ENCODE measurements at regions not wholly inside any gene's neighbourhood (a gene's known extent, or its start where the extent isn't known, plus 50 kb on each side); places are given as distances from the start of the nearest gene placed in this dataset.
"Not testable (repeated sequence)": the region's sequence is repeated elsewhere in the genome, so short reads cannot be mapped to it uniquely, and the experiment has no call there.

- Histone ChIP-seq H3K4me3 (ENCODE audit: low read depth in 1 of 2, low read length in 2 of 2) (no peak overlapping the region), H3K4me1 (ENCODE audit: control insufficient read depth in 1 of 2, insufficient read depth in 2 of 2, low read length in 2 of 2) (no peaks in the 10 kb centered on the region), H3K27me3 (ENCODE audit: control insufficient read depth in 1 of 2, insufficient read depth in 2 of 2, low read length in 2 of 2) (no peaks in the 10 kb centered on the region), H3K9ac (ENCODE audit: low read depth in 1 of 2, low read length in 2 of 2) (no peak overlapping the region), H3K27ac (ENCODE audit: low read depth, low read length) (no peak overlapping the region), H3K9me3 (ENCODE audit: control insufficient read depth in 1 of 2, low read length in 2 of 2) (no peaks in the 10 kb centered on the region), H3K36me3 (ENCODE audit: control insufficient read depth in 1 of 2, insufficient read depth in 2 of 2, low read length in 2 of 2) (no peaks in the 10 kb centered on the region)
Observed at GRCh38 chr6:85143676-85144075, 306.2 kb upstream of the NT5E start.

- Histone ChIP-seq H3K4me3 (ENCODE audit: low read depth in 1 of 2, low read length in 2 of 2) (no peak overlapping the region), H3K27me3 (ENCODE audit: control insufficient read depth in 1 of 2, insufficient read depth in 2 of 2, low read length in 2 of 2) (no peaks in the 10 kb centered on the region), H3K36me3 (ENCODE audit: control insufficient read depth in 1 of 2, insufficient read depth in 2 of 2, low read length in 2 of 2) (no peaks in the 10 kb centered on the region), H3K27ac (ENCODE audit: low read depth, low read length) (no peak overlapping the region), H3K9me3 (ENCODE audit: control insufficient read depth in 1 of 2, low read length in 2 of 2) (no peaks in the 10 kb centered on the region), H3K9ac (ENCODE audit: low read depth in 1 of 2, low read length in 2 of 2) (no peak overlapping the region), H3K4me1 (ENCODE audit: control insufficient read depth in 1 of 2, insufficient read depth in 2 of 2, low read length in 2 of 2) (no peaks in the 10 kb centered on the region)
Observed at GRCh38 chr6:85137865-85138264, 312.0 kb upstream of the NT5E start.

GRCh38 chr6:85136310-85136709, 313.6 kb upstream of the NT5E start:
- Histone ChIP-seq H3K27ac (ENCODE audit: low read depth, low read length) (no peak overlapping the region), H3K4me3 (ENCODE audit: low read depth in 1 of 2, low read length in 2 of 2) (no peak overlapping the region), H3K9ac (ENCODE audit: low read depth in 1 of 2, low read length in 2 of 2) (no peak overlapping the region), H3K4me1 (ENCODE audit: control insufficient read depth in 1 of 2, insufficient read depth in 2 of 2, low read length in 2 of 2) (no peaks in the 10 kb centered on the region), H3K27me3 (ENCODE audit: control insufficient read depth in 1 of 2, insufficient read depth in 2 of 2, low read length in 2 of 2) (no peaks in the 10 kb centered on the region), H3K36me3 (ENCODE audit: control insufficient read depth in 1 of 2, insufficient read depth in 2 of 2, low read length in 2 of 2) (no peaks in the 10 kb centered on the region), H3K9me3 (ENCODE audit: control insufficient read depth in 1 of 2, low read length in 2 of 2) (no peaks in the 10 kb centered on the region)

- H3K4me1 ChIP-seq (ENCODE audit: control insufficient read depth in 1 of 2, insufficient read depth in 2 of 2, low read length in 2 of 2), result no peaks in the 10 kb centered on the region
- no peaks in the 10 kb centered on the region for H3K36me3 ChIP-seq (ENCODE audit: control insufficient read depth in 1 of 2, insufficient read depth in 2 of 2, low read length in 2 of 2)
- no peaks in the 10 kb centered on the region for H3K9me3 ChIP-seq (ENCODE audit: control insufficient read depth in 1 of 2, low read length in 2 of 2)
- H3K27ac ChIP-seq (ENCODE audit: low read depth, low read length), result no peak overlapping the region
- no peak overlapping the region for H3K4me3 ChIP-seq (ENCODE audit: low read depth in 1 of 2, low read length in 2 of 2)
- no peak overlapping the region for H3K9ac ChIP-seq (ENCODE audit: low read depth in 1 of 2, low read length in 2 of 2)
- no peaks in the 10 kb centered on the region for H3K27me3 ChIP-seq (ENCODE audit: control insufficient read depth in 1 of 2, insufficient read depth in 2 of 2, low read length in 2 of 2)
Observed at GRCh38 chr6:85135376-85136094, 314.3 kb upstream of the NT5E start.

GRCh38 chr6:85134172-85134571, 315.7 kb upstream of the NT5E start:
- H3K9me3 ChIP-seq (ENCODE audit: control insufficient read depth in 1 of 2, low read length in 2 of 2), result no peaks in the 10 kb centered on the region

GRCh38 chr6:85132091-85132490, 317.8 kb upstream of the NT5E start:
- H3K9me3 ChIP-seq (ENCODE audit: control insufficient read depth in 1 of 2, low read length in 2 of 2), result no peaks in the 10 kb centered on the region
- no peak overlapping the region for H3K27ac ChIP-seq (ENCODE audit: low read depth, low read length)
- no peak overlapping the region for H3K4me3 ChIP-seq (ENCODE audit: low read depth in 1 of 2, low read length in 2 of 2)
- H3K36me3 ChIP-seq (ENCODE audit: control insufficient read depth in 1 of 2, insufficient read depth in 2 of 2, low read length in 2 of 2), result no peaks in the 10 kb centered on the region
- H3K27me3 ChIP-seq (ENCODE audit: control insufficient read depth in 1 of 2, insufficient read depth in 2 of 2, low read length in 2 of 2), result no peaks in the 10 kb centered on the region
- H3K9ac ChIP-seq (ENCODE audit: low read depth in 1 of 2, low read length in 2 of 2), result no peak overlapping the region
- no peaks in the 10 kb centered on the region for H3K4me1 ChIP-seq (ENCODE audit: control insufficient read depth in 1 of 2, insufficient read depth in 2 of 2, low read length in 2 of 2)

More at GRCh38 chr6:85134172-85134571, 315.7 kb upstream of the NT5E start:
- Histone ChIP-seq H3K36me3 (ENCODE audit: control insufficient read depth in 1 of 2, insufficient read depth in 2 of 2, low read length in 2 of 2) (no peaks in the 10 kb centered on the region), H3K27me3 (ENCODE audit: control insufficient read depth in 1 of 2, insufficient read depth in 2 of 2, low read length in 2 of 2) (no peaks in the 10 kb centered on the region), H3K4me3 (ENCODE audit: low read depth in 1 of 2, low read length in 2 of 2) (no peak overlapping the region), H3K27ac (ENCODE audit: low read depth, low read length) (no peak overlapping the region), H3K4me1 (ENCODE audit: control insufficient read depth in 1 of 2, insufficient read depth in 2 of 2, low read length in 2 of 2) (no peaks in the 10 kb centered on the region), H3K9ac (ENCODE audit: low read depth in 1 of 2, low read length in 2 of 2) (no peak overlapping the region)

- Histone ChIP-seq H3K4me3 (ENCODE audit: low read depth in 1 of 2, low read length in 2 of 2) (no peak overlapping the region), H3K27ac (ENCODE audit: low read depth, low read length) (no peak overlapping the region)
Observed at GRCh38 chr6:85130743-85131142, 319.1 kb upstream of the NT5E start.

GRCh38 chr6:85129881-85130280, 320.0 kb upstream of the NT5E start:
- Histone ChIP-seq H3K9me3 (ENCODE audit: control insufficient read depth in 1 of 2, low read length in 2 of 2) (no peaks in the 10 kb centered on the region), H3K4me3 (ENCODE audit: low read depth in 1 of 2, low read length in 2 of 2) (no peak overlapping the region), H3K9ac (ENCODE audit: low read depth in 1 of 2, low read length in 2 of 2) (no peak overlapping the region), H3K27me3 (ENCODE audit: control insufficient read depth in 1 of 2, insufficient read depth in 2 of 2, low read length in 2 of 2) (no peaks in the 10 kb centered on the region), H3K36me3 (ENCODE audit: control insufficient read depth in 1 of 2, insufficient read depth in 2 of 2, low read length in 2 of 2) (no peaks in the 10 kb centered on the region), H3K27ac (ENCODE audit: low read depth, low read length) (no peak overlapping the region), H3K4me1 (ENCODE audit: control insufficient read depth in 1 of 2, insufficient read depth in 2 of 2, low read length in 2 of 2) (no peaks in the 10 kb centered on the region)

More at GRCh38 chr6:85130743-85131142, 319.1 kb upstream of the NT5E start:
- Histone ChIP-seq H3K9me3 (ENCODE audit: control insufficient read depth in 1 of 2, low read length in 2 of 2) (no peaks in the 10 kb centered on the region), H3K4me1 (ENCODE audit: control insufficient read depth in 1 of 2, insufficient read depth in 2 of 2, low read length in 2 of 2) (no peaks in the 10 kb centered on the region), H3K36me3 (ENCODE audit: control insufficient read depth in 1 of 2, insufficient read depth in 2 of 2, low read length in 2 of 2) (no peaks in the 10 kb centered on the region), H3K9ac (ENCODE audit: low read depth in 1 of 2, low read length in 2 of 2) (no peak overlapping the region), H3K27me3 (ENCODE audit: control insufficient read depth in 1 of 2, insufficient read depth in 2 of 2, low read length in 2 of 2) (no peaks in the 10 kb centered on the region)

- Histone ChIP-seq H3K4me1 (ENCODE audit: control insufficient read depth in 1 of 2, insufficient read depth in 2 of 2, low read length in 2 of 2) (no peaks in the 10 kb centered on the region), H3K36me3 (ENCODE audit: control insufficient read depth in 1 of 2, insufficient read depth in 2 of 2, low read length in 2 of 2) (no peaks in the 10 kb centered on the region), H3K27me3 (ENCODE audit: control insufficient read depth in 1 of 2, insufficient read depth in 2 of 2, low read length in 2 of 2) (no peaks in the 10 kb centered on the region), H3K4me3 (ENCODE audit: low read depth in 1 of 2, low read length in 2 of 2) (no peak overlapping the region), H3K27ac (ENCODE audit: low read depth, low read length) (no peak overlapping the region), H3K9ac (ENCODE audit: low read depth in 1 of 2, low read length in 2 of 2) (no peak overlapping the region), H3K9me3 (ENCODE audit: control insufficient read depth in 1 of 2, low read length in 2 of 2) (no peaks in the 10 kb centered on the region)
Observed at GRCh38 chr6:85128781-85129180, 321.1 kb upstream of the NT5E start.

- H3K4me1 ChIP-seq (ENCODE audit: control insufficient read depth in 1 of 2, insufficient read depth in 2 of 2, low read length in 2 of 2); H3K27ac ChIP-seq (ENCODE audit: low read depth, low read length); H3K9ac ChIP-seq (ENCODE audit: low read depth in 1 of 2, low read length in 2 of 2); H3K27me3 ChIP-seq (ENCODE audit: control insufficient read depth in 1 of 2, insufficient read depth in 2 of 2, low read length in 2 of 2); H3K9me3 ChIP-seq (ENCODE audit: control insufficient read depth in 1 of 2, low read length in 2 of 2); H3K36me3 ChIP-seq (ENCODE audit: control insufficient read depth in 1 of 2, insufficient read depth in 2 of 2, low read length in 2 of 2); H3K4me3 ChIP-seq (ENCODE audit: low read depth in 1 of 2, low read length in 2 of 2): not testable (repeated sequence)
Observed at GRCh38 chr6:85128256-85128655, 321.6 kb upstream of the NT5E start.

Data from duodenal mucosa (tissue), 2 donors.